HEK293 (cell line): ENCODE measurements at regions not wholly inside any gene's neighbourhood (a gene's known extent, or its start where the extent isn't known, plus 50 kb on each side); places are given as distances from the start of the nearest gene placed in this dataset.

ENCODE experiments used
- CTCF ChIP-seq: fragments of 450-650 bp; formaldehyde crosslinking; IDR thresholded peaks from 2 replicates; pipeline ENCODE4 v1.5.1; 2016; ENCODE audit warnings: missing biosample characterization, missing genetic modification characterization
- KLF16 ChIP-seq: fragments of 450-650 bp; formaldehyde crosslinking; IDR thresholded peaks from 2 replicates; pipeline ENCODE4 v1.5.1; 2017; ENCODE audit warnings: missing biosample characterization, missing genetic modification characterization
- OSR2 ChIP-seq: fragments of 450-650 bp; formaldehyde crosslinking; IDR thresholded peaks from 2 replicates; pipeline ENCODE4 v1.5.1; 2016; ENCODE audit warnings: missing biosample characterization, missing genetic modification characterization
- PATZ1 ChIP-seq: fragments of 450-650 bp; formaldehyde crosslinking; IDR thresholded peaks from 2 replicates; pipeline ENCODE4 v1.5.1; 2016; ENCODE audit warnings: missing biosample characterization, missing genetic modification characterization
- REST ChIP-seq: fragments of 450-650 bp; formaldehyde crosslinking; IDR thresholded peaks from 2 replicates; pipeline ENCODE4 v1.5.1; 2016; ENCODE audit warnings: missing biosample characterization, missing genetic modification characterization
- YY1 ChIP-seq: fragments of 450-650 bp; formaldehyde crosslinking; IDR thresholded peaks from 2 replicates; pipeline ENCODE4 v1.5.1; 2018; ENCODE audit warnings: missing biosample characterization, missing genetic modification characterization
- ZNF138 ChIP-seq: fragments of 450-650 bp; formaldehyde crosslinking; IDR thresholded peaks from 2 replicates; pipeline ENCODE4 v1.5.1; 2016; ENCODE audit warnings: missing biosample characterization, missing genetic modification characterization, borderline replicate concordance
- ZNF146 ChIP-seq: fragments of 450-650 bp; formaldehyde crosslinking; IDR thresholded peaks from 2 replicates; pipeline ENCODE4 v1.5.1; 2016; ENCODE audit warnings: missing biosample characterization, missing genetic modification characterization
- ZNF18 ChIP-seq: fragments of 450-650 bp; formaldehyde crosslinking; IDR thresholded peaks from 2 replicates; pipeline ENCODE4 v1.5.1; 2016; ENCODE audit warnings: missing biosample characterization, missing genetic modification characterization
- ZNF274 ChIP-seq, 2 experiments: fragments of 200-500 bp in 1 of 2; fragments of 450-650 bp in 1 of 2; sonication (Bioruptor generic) in 1 of 2; formaldehyde crosslinking in 1 of 2; IDR thresholded peaks; 2 replicates each; pipeline versions ENCODE4 v1.5.1 to v1.6.1; 2014 to 2016; ENCODE audit warnings: borderline replicate concordance in 1 of 2, inconsistent platforms in 1 of 2, low read length in 1 of 2, missing biosample characterization in 1 of 2, missing genetic modification characterization in 1 of 2
- ZNF670 ChIP-seq: fragments of 450-650 bp; formaldehyde crosslinking; IDR thresholded peaks from 2 replicates; pipeline ENCODE4 v1.5.1; 2016; ENCODE audit warnings: missing biosample characterization, missing genetic modification characterization, low read depth

DNA sequence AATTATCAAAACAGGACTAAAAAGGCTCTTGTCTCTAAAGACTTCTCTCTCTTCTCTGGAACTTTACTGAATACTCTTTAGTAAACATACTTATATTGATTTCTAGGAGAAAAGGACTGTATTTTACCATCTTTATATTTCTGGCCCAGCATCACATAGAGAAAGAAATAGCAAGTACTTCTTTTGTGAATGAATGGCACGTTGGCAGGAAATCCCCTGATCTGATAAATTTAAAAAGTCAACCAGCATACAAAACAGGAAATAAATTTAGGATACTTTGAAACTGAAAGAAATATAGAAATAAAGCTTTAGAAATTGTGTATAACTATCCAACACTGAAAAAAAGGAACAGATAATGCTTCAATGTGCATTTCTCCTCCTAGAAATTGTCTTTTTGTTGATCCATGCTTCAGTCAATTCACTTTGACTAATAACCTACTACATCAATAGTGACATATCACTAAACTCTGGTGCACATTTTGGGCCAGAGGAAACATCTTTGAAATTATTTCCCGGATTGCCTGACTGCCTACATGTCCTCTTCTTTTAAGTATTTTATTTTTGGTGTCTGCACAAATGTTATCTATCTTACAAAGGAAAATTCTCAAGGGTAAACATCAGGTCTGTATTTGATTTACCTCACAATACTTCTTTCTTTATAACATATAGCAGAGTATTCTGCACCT, 183.5 kb upstream of the FSTL5 start:
- TF ChIP-seq REST (tag by site-specific recombination) (no peak), ZNF18 (tag by site-specific recombination) (no peak), ZNF274 (IDR thresholded peaks at IDR 0.05; ENCODE audit: low read length) (no peak), ZNF274 (tag by site-specific recombination; IDR thresholded peaks at IDR 0.05; ENCODE audit: borderline replicate concordance) (no peak), CTCF (tag by site-specific recombination) (no peak), ZNF138 (tag by site-specific recombination) (no peak), YY1 (no peak), OSR2 (tag by site-specific recombination) (no peak), PATZ1 (tag by site-specific recombination) (no peak), ZNF146 (tag by site-specific recombination) (no peak), KLF16 (tag by site-specific recombination) (no peak), ZNF670 (tag by site-specific recombination) (no peak)
